ENCODE measurements at regions not wholly inside any gene's neighbourhood (a gene's known extent, or its start where the extent isn't known, plus 50 kb on each side); places are given as distances from the start of the nearest gene placed in this dataset.

DNA sequence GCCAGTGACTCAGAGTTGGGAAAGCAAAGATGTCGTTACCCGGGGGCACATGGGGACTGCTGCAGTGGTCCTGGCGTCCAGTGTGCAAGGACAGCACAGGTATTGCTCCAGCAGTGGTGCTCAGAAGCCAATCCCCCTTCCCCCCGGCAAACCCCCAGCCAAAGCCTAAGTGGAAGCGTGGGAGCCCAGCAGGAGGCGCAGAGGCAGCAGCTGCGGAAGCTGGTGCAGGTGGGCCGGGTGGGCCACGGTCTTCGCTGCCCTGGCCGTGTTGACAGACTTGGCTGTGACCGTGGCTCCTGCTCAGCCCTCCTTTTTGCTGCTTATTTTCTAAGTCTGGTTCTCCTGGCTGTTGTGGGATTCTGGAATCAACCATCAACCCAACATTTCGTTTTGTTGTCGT is 369.8 kb upstream of the ST6GAL2 start:
- no peak for DNase-seq

DNA sequence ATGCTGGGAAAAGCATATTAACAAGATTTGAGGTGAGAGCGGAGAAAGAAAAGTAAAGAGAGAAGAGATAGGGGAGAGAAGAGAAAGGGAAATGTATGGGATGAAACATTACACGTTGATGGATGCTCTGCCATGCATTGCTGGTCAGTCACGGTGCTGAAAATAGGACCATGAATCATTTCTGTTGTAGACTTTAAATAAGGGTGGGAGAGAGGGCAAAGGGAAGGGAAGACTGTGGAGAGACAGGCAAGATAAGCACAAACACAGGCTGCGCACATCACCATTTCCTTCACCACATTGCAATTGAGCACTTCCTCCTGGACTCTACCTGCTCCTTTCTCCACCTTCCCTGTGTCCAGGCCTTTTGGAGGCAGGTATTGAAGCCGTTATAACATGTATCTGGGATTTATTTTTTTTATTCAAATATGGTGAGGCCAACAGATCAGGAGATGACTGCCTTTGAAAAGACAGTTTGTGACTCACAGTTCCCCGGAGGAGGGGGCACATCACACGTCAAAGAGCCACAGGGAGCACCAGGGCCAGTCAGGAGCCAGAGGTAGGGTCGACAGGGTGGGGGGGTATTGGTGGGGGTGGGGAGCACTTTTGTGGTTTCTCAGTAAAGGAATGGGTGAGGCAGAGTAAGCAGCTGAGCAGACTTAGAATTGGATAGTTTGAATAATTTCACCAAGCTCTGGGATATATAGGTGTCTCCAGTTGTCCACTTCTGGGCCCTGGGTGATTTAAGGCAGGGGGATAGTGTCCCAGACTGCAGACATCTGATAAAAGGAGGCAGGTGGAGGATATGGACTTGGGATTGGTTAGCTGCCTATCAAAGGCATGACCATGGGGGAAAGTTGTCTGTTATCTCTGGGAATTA is 372.8 kb upstream of the ST6GAL2 start:
- DNase-seq = no peak

DNA sequence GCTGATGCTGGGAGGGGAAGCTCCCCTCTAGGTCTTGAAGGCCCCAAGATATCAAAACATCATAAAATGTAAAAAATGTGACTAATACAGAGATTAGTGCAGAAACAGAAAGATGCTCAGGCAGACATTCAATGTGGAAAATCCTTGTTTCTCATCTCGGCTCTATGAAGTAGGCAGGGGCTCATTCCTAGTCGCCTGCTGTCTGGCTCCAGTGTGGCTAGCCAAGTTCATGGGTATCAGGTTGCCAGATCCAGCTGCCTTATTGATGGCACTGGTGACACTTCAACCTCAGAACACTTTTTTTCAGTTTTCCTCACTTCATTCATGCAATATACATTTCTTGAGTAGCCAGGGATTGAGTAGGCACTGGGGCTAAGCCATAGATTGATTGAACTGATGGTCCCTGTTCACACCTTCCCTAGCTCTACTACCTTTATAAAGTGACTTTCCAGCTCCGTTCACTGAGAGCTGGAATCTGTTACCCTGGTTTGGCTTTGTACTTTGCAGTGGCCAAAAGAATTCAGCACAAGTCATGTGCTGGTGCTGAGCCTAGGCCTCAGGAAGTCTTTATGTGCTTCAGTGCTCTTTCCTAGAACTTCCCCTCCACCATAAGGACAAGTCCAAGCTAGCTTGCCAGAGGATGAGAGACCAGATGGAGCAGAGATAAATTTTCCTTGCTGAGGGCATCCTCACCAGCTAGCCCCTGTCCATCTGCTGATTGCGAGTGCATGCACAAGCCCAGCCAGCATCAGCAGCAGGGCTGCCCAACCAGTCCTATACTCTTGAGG is 373.6 kb upstream of the ST6GAL2 start:
- DNase-seq = no peak

DNA sequence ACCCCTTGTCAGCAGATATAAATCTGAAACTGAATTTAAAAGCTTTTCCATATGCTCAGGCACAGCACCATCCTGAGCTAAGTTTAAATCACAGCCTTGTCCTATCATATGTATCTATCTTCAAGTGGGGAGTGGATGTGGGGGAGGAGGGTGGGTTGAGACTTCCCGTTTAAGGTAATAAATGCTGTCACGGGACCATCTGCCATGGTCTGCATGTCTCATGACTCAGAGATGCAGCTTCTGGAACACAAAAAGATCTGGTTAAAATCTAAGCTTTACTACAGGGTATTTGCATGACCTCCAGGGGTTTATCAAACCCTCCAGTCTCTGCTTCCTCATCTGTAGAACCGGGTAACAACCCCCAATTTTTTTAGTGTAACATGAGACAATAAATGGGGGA is 377.7 kb upstream of the ST6GAL2 start:
- DNase-seq = no peak

DNA sequence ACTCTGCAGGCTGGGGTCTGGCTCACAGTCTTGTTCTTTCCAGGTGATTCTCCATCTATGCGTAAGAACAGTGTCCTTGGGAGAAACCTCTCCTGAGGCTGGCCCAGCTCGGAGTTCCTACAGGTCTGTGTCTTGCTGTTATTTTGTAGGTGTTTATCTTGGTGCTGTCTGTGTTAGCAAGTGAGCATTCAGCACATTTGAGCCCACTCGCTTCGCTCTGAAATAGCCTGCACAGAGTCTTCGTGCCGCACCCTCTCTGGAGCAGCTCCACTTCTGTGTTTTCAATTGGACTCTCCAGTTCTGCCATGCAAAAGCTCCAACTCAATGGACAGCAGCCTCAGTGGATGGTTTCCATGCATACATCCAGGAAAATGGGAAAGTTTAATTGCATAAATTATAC is 378.2 kb upstream of the ST6GAL2 start:
- DNase-seq = no peak

DNA sequence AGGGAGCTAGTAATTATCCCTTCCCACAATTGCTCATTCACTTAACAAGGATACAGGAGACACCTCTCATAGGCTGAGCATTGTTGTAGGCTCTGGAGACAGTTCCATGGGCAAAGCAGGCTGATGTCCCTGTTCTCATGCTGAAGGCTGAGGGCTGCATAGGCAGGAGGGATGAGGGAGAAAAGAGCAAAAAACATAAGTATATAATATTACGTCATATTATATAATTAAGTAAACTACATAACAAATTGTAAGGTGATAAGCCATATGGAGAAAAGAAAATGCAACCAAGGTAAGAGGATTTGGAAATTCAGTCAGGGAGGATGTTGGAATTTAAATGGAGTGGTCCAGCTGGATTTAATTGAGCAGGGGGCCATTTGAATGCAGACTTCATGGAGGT is 380.6 kb upstream of the ST6GAL2 start:
- no peak for DNase-seq

DNA sequence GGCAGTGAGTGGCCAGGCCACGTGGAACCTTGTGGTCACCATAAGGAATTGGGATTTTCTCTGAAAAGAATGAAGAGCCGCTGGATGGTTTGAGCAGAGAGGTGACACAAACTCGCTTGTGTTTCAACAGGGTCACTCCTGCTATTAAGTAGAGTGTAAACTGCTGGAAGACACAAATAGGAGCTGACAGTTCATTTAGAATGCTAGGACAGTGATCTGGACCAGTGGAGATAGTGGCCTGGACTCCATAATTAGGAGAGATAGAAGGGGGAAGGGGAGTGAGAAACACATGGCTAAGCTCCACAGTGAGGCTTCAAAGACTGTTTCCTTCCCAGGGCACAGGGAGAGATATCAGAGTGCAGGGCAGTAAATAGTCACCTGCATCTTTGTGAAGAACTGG is 381.1 kb upstream of the ST6GAL2 start:
- no peak for DNase-seq

DNA sequence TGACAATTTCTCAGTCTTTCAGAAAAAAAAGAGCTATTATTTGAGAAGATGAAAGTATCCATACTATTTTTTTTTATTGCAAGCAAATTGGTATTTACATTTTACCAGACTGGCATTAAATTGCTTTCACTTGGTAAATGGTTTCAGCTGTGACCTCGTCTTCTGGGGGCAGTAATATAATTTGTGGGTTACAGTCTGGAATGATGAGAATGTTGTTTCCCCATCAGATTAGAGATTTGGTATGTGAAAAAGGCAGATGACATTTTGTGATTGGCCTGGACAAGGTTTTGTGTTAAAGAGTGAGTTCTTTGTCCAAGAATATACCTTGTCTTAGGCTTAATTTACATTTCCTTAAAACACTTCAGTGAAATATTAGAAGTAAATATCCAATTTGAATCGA is 390.1 kb upstream of the ST6GAL2 start:
- DNase-seq = no peak

DNA sequence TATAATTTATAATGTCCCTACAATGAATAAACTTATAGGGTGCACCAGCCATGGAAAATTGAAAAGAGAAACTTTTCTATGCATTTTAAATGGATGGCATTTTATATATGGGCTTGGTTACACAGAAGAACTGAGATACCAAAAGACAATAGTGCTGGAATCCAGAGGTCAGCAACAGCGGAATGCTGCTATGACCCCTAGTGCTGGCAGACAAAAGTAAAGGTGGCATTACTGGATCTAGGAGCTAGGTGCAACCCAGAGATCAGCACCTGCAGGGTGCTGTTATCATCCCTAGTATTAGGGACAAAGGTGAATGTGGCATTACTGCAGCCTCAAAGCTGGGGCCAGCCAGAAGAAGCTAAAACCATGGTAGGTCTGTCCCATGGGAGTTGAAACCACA is 392.7 kb upstream of the ST6GAL2 start:
- DNase-seq = no peak

DNA sequence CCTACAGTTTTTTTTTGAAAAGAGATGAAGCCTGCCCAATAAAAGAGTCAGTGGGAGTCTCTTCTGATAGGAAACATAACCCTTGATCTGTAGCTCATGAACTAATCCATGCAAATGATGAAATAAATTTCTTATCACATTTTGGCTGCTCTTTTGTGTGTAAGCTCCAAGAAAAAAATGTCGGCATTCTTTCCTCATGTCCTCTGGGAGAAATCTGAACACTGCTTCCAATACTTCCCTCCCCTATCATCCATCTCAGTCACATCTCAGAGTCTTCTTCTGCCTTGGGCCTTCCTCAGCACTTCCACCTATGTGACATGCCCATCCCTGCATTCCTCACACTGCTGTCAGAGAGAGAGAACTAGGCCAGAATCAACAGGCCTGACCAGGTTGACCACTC is 395.7 kb upstream of the ST6GAL2 start:
- no peak for DNase-seq

DNA sequence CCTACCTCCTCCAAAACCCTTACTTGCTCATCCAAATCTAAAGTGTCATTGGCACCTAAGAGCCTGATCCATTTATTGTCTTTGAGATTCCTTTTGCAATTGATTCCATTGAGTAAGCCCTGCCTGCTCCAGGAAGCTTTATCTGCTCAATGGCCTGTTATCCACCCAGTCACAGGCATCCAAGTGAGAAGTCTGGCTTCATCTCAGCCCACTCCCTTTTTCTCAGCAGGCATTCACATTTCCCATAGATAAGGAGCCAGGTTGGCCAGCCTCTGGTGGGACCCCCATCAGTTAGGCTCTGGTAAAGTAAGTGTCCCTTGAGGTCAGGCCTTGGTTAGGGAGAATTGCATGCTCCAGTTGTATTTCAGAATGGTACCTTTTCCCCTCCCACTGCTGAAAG is 396.2 kb upstream of the ST6GAL2 start:
- no peak for DNase-seq

DNA sequence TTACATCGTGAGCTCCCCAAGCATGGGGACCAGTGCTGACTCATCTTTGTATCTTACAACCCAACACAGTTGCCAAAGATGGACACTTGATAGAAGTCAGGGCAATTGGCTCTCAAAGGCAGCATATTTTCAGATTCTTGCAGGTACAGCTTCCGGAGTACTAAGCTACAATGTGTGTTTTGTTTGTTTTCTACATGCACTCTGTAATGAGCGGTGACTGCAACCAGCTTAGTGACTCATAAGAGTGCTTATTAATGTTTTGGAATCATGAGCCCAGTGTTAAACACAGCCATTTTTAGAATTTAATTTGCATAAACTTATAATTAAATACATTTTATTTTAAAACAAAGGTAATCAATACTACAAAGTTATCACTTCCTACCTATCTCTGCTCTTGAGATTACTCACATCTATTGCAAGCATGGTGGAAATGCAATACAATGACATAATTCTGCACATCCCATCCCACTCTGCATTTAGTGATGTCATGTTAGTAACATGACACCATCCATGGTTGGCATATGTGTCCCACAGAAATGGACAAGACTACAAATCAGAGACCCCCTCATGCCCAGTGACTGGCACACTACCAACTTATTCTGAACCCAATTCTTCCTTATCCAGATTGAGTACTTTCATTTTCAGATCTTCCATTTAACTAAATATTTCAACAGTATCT is 399.8 kb upstream of the ST6GAL2 start:
- no peak for DNase-seq

DNA sequence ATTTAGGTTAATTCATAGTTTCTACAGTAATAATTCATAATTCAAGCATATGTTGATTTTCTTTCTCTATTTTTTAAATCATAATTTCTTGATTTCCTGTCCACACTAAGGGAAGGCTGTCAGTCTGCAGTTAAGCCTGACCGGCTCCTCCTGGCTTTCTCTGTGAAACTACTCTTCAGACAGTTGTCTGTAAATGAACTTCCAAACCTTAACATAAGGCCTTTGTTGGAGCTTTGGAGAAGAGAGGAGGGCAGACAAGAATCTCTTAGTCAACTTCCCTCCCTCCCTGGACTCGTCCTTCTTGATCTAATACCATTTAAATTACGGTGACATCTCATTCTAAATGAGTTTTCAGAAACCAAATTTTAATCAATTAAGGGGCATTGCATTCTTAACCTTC is 404.1 kb upstream of the ST6GAL2 start:
- no peak for DNase-seq

DNA sequence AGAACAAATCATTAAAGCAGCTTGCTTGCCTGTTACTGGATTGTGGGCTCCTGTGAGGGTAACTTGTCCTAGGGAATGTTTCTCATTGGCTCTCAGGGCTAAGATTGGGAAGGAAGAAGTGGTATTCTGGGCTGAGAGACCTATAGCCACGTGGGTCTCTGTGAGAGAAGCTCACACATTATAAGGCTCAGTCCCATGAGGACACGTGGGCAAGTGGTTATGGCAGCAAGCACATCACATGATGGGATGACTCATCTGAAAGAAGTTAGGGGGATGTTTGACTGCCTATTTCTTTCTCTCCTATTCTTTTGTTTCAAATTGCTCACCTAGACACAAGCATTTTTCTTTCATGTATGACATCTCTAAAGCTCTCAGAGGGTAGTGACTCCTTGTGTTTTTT is 418.0 kb upstream of the ST6GAL2 start:
- no peak for DNase-seq

DNA sequence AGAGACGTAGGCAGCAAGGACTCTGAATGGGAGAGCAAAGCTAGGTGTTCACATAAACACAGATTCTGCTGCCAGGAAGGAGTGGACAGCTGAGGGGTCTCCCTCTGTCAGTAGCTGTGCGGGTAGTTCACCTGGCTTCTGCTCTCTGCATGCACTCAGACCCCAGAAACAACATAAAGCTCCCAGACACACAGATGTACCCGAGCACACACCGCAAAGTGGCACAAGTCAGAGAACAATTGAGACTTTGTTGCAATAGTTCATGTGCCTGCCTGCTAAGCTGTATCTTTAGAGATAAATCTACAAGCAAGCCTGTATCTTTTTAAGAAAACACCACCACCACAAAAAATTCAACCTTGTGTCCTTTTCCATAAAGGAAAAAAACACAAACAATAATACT is 420.0 kb upstream of the ST6GAL2 start:
- no peak for DNase-seq

DNA sequence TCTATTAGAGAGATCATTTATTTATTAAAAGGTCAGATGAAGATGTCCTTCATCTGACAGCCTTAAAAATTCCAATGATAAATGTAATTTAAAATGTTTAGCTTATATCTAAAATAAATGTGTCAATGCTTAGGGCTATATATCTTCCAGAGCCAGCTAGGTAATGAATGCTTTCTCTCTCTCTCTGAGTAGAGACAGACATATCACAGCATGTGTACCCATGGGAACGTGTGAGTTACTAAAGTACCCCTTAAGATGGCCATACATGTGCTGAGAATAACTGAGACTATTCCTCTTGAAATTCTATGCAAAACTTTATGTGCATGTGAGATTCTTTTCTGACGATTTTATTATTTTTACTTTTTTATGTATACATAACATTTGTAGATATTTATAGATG is 420.9 kb upstream of the ST6GAL2 start:
- DNase-seq = no peak

DNA sequence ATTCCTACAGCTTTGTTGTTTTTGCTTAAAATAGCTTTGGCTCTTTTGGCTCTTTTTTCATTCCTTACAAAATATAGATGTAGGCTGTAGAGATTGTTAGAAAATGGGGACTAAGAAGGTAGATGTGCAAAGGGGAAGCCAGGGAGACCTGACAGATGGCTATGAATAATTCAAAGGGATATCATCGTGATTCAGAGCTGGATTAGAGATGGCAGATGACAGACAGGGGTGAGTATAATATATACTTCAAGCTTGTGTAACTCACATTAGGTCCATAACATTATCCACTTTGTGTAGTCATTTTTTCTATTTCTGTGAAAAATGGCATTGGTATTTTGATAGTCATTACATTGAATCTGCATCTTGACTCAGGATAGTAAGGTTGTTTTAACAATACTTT is 422.9 kb upstream of the ST6GAL2 start:
- no peak for DNase-seq

DNA sequence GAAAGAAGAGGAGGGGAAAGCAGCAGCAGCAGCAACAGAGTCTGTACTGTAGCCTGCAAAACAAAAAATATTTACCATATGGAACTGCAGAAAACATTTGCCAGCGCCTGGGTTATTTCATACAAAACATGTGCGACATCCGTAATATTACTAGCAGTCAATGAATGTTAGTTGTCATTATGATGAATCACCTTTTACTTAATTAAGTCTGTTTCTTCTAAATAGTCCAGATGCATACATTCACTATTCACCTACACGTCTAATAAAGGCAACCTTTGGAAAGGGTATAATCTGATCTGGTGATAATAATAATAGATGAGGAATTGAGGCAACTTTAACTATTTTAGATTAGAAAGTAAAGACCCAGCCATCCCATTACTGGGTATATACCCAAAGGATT is 426.3 kb upstream of the ST6GAL2 start:
- no peak for DNase-seq

DNA sequence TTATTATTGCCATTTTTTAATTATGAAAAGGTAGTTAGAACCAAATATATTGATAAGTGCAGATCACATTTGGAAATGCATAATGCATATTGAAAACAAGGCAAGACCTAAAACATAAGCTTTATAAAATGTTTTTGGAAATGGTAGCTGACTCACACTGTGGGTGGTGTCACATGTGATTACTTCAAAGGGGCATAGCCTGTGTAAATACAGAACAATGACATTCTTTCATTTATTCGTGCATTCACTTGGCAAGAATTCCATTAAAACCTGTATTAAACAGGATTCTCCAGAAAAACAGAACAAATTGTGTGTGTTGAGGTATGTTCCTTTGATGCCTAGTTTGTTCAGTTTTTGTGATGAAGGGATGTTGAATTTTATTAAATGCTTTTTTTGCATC is 427.3 kb upstream of the ST6GAL2 start:
- no peak for DNase-seq

DNA sequence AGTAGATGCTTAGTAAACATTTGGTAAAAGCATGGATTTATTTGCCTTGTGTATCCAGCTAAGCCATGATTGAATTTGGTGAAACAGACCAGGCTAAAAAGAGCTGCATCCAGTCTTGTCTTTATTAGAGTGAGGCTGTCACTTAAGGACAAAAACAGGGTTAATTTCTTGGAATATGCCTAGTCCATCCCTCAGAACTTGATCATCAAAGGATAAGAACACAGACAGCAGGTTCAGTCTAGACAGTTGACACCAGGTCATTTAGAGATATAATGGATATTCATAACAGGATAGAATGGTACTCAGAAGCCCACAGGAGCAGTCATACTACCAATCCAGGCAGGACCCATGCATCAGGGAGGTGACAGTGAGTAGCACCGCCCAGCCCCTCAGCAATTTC is 434.9 kb upstream of the ST6GAL2 start:
- no peak for DNase-seq

DNA sequence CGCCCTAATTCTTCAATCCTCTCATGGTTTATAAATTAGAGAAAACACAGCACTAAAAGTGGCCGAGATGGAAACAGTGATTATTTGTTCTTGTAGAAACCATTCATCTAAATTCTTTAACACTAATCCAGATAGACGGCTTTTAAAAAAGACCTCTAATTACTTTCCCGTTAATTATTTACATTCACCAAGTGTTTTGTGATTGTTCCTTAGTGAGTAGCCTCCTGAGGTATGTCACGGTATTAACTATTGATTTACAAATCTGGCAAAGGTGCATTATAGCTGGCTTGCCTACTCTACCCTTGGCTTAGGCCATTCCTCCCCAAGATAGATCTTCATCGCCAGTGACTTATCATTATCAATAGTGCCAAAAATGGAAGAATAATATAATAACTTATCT is 436.4 kb upstream of the ST6GAL2 start:
- no peak for DNase-seq

DNA sequence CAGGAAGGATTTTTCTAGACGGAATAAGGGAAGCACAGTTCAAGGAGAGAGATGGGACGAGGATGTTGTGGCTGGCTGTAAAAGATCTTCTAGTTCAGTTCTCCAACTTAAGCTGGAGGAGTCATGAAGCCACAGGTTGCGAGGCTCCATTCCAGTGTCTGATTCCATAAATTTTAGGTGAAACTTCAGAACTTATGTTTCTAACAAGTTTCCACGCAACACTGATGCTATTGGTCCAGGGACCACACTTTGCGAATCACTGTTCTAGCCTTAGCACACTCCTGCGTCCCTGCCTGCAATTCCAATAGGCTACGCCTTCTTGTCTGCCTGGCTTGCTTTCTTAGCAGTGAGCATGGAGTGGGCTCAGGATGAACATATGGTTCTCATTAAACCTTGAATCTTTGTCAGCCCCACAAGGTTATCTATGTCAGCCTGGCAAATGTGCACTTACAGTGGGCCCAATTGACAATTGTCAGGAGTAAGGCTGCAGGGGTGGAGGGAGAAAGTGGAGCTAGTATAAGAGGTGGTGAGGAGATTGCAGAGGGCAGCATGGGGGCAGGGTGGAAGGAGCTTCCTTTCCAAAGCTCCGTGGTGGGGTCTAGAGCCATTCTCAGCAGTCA is 438.1 kb upstream of the ST6GAL2 start:
- no peak for DNase-seq

DNA sequence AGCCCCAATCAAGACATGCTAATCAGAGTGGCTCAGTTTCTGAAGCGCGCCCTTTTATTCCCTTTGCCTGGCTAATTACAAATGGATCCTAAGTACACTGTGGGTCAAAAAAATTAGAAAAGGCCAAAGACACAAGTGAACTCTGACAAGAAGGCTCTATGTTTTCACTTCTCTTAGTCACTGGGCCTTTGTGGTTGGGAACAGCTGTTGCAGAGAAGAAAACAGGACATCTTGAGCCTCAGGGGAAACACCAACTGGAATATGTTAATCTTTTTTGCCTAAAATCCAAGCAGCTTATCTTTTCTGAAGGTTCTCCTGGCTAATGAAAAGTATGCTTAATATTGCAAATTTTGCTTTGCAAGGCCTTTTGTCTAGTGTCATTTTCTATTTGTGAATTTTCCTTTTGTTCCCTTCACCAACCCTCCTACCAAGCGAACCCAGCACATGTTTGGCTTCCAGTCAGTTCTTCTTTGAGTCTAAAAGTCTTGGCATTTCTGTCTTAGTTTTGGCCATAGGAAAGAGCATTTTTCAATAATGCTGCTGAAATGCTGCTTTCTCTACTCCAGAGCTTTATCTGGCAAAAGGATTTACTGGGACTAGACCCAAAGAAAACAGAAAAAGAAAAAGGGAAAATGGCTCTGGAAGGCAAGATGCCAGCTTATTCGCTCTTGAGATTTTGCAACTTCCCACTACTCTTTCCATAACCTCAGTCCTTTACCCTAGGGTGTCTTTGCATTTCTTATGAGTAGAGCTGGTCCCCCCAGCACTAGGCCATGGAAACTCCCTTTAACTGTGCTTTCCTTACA is 440.2 kb upstream of the ST6GAL2 start:
- DNase-seq = no peak
